ENCODE measurements at regions not wholly inside any gene's neighbourhood (a gene's known extent, or its start where the extent isn't known, plus 50 kb on each side); places are given as distances from the start of the nearest gene placed in this dataset.

DNA sequence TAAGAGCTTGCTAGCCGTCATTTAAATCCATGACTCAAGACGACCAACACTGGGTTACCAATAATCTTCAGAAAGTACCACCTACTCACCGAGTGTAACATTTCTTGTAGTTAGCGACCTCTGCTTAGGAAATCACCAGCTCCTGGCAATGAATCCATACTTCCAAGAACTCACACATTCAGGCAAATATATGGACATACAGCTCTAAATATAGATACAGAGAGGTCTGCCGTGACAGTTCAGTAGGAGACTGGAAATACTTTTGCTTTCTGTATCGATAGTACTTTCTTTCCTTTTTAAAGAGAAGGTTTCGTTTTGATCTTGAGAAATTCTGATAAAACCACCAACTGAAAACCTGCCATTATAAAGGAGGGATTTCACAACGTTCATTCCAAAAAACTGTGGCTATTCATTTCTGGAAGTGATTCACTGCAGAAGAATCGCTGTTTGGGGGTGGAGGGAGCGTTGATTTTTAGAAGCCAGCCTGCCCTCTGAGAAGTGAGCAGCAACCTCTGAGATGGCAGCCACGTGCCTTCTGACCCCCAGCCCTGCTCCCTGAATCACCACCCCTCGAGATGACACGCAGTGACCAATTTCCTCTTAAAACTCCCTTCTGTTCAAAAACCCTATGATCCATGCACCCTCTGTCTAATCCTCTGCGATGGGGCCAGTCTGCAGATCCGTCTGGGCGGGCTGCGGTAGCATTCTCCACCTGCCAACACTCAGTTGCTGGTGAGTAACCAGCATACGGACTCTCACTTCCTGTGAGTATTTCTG is 179.0 kb upstream of the KLF14 start:
- DNase-seq: no peak

DNA sequence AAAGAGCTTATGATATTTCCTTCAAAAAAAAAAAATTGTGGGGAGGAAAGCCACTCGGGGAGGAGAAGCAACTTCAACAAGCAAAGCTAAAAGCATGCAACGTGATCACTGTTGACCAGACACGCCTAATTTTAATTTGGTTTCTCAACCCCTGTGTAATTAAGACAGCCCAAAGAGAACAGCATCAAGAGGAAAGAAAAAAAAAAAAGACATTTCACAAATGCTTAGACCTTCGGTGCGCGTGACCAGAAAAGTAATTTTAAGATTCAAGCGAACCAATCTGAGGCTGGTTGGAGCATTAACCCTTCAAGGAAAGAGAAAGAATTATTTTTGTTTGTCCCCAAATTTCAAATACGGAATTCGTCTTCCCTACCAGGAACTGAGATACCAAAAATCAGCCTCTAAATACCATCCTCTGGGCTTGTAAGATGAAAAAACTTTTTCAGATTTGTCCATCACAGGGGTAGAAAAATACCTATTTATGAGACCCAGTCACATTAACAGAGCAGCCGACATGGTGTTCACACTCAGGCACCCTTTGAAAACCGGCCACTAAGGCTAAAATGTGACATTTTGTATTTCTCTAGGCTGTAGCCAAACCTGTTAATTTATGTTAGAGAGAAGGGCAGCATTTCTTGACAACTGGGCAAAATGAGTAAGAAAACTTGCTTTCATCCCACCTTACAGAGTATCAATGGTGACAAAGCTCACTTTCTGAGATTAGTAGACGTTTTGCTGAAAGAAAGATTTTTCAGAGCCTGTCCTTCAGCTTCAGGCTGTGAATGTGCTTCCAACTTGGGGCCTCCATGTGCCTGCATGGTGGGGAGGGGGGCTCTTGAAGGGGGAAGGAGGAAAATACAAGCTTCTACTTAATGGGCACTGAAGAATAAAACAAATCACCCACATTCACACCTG is 179.9 kb upstream of the KLF14 start:
- no peak for DNase-seq

DNA sequence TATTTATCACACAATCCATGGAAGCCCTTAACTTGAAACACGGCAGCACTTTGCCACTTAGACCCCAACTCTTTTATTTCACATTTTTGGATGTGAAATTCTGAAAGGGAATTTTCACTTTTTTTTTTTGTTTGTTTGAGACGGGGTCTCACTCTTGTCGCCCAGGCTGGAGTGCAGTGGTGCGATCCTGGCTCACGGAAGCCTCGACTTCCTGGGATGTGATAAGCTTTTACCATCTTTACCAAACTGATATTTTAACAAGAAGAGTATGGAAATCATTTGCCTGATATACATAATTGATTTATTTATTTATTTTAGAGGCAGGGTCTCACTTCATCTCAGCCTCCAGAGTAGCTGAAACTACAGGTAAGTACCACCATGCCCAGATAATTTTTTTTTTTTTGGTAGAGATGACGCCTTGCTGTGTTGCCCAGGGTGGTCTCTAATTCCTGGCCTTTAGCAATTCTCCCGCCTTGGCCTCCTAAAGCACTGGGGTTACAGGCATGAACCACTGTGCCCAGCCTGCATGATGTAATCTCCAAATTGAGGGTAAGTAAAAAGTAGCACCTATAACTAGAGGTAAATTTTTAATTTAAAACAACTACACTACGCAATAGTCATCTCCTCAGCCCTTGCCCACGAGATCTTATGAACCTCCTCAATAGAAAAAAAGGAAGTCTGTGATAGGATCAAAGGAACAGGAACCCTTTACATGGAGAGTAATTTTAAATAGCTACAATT is 180.7 kb upstream of the KLF14 start:
- no peak for DNase-seq

DNA sequence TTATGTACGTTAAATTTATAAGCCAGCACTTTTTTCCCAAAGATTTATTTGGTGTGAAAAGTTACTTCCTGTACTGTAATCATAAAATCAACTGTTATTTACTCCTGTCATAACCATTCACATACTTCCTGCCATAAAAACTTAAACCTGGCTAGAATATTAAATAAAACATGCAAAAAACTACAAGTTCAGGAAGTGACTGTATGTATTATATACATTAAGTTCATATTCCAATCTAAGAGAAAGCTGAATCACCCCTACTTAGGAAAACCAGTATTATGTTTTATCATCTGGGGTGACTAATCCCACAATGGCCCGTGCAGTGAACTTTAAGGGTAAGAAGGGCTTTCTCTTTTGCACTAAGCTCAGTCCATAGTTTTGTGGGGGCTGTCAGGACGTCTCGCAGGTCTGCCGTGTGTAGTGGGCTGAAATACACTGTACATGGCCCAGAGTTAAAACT is 183.7 kb upstream of the KLF14 start:
- no peak for DNase-seq

DNA sequence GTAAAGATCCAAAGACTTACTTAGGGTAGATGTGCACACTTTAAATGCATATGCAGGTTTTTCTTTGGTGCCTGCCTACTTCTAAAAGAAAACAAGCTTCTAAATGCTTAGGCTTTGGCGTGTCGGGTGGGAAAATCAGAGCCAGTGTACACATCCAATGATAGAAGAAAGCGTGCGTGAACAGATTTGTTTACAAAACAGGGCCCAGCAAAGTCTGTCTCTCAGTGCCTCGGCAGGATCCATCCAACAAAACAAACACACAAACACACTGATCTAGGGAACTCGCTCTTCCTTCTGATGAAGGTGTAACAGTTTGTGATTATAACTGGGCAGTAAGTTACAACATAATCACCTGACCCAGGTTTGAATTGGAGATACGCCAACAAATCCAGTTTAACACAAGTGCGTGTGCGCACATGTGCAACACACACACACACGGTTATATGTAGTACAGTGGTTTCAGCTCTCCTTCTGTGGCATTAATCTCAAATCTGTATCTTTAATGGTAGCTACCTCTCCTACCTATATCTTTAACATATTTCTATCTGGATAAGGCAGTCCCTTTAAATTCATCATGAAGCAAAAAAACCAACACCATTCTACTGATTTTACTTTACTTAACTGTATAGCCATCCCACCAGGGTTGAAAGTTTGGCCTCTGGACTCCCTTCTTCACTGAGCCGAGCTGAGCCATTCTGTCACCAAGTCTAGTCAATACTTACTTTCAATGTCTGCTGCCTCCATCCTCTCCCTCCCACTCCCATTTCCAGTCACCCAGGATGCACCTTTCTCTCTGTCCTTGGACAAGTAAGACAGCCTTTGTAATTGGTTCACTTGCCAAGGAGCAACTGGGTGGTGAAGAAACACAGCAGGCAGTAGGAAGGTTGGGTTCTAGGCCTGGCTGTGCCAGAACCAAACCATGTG is 184.4 kb upstream of the KLF14 start:
- DNase-seq: no peak

DNA sequence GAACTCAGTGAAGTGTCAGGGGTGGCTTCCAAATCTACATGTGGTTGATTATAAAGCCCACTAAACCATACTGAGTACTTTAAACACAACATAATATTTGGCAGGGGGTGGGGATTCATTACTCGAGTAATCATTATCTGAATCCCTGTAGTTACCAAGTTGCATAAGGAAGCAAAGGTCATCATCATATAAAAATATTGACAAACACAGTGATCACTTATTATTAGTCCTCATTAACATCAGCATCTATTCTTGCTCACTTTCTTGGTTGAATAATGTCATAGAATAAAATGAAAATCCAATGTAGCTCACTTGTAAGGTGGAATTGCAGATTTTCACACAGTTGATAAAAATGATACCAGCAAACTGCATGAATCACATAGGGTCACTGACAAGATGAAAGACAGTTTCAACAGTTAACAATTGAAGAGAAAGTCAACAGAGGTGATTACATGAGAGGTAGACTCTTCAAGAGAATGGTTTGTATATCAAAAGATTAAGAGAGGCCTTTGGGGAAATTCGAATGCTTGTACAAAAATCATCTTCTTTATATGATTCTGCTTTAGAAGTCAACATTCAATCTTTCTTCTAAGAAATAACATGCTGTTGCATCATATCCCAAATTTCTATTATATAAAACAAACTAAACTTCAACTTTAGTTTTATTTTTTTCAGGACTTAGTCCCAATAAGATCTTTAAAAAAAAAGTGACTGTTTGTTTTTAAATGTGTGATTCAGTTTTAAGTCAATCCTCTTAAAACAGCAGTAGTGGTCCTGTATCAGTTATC is 185.5 kb upstream of the KLF14 start:
- no peak for DNase-seq

DNA sequence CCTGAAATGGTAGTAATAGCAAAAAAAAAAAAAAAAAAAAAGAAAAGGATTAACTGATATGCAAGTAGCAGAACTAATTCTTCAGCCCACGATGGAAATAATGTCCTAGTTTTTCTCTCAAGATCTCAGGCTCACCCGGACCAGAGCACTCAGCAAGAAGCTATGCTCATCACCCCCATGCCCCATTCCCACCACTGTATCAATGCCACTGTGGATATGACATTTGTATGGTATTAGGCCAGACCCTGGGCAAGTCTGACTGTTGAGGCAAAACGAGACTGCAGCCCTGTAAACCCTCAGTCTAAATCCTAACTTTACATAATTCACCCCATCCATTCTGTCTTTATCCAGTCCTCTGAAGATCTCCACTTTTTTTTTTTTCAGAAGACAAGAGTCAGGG is 186.1 kb upstream of the KLF14 start:
- DNase-seq: no peak

DNA sequence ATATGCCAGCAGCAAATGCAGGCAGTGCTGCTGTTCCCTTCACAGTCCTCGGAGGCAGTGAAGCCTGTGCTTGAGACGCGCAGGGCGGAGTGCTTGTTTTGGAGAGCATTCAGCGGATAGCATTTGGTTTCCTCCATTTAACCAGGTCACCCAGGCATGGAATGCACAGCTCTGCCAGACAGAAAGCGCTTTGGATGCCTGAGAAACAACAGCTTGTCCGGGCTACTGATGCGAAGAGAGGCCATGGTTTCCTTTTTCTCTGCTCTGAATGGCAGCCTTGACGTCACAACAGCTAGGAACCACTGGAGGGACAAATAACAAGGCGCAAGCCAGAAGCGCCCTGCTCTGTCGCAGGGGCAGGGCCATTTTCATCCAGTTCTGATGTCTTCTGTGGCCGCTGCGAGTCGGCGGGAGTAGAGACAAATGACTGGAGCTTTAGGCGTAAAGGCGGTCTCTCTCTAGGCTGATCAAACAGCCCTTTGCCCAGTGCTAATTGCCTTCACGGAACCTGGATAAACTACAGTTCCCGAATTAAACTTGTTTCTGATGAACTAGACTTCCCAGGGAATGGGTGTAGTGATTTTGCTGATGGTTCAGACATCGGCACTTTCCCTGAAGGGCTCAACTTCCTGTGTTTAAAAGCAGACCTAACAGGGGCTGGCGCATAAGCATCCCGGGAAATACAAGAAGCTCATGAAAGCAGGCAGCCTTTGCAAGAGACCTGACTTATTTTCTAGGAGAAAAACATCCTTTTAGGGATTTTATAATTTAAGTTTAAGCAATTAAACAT is 187.6 kb upstream of the KLF14 start:
- no peak for DNase-seq

DNA sequence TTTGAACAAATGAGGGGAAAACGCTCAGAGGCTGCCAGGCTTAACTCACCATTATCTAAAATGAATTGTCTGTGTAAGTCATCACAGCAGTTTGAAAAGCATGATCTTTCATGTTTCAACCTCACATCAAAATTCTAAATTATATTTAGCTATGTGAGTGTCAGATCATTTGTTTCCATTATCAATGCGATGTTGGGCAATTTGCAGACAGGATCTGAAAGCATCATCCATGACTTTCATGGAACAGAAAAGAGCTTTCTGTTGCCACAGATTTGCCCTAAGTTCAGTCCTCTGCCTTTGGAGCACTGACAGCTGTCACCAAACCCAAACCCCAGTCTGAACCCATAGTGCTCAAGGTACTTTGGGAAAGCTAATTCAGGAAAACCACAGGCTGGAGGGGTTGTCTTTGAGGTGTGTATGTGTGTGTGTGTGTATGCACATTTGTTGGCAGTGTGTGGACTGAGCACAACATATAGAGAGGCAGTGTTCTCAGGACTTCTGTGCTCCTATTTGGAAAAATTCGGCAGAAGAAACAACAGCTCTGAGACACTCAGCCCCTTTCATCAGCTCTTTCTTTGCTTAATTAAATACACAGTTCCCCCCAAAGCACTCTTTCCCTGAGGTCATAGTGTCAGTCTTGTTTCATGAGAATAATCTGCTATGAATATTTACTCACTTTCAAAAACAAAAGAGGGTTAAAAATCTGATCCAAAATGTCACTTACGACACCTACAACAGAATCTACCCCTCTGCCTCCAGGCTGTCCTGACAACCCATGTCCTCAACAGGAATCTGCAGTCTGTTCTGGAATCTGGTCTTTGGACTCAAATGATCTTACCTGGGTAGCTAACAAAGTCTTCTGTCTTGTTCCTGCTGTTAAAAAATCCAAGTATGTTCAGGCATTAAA is 188.5 kb upstream of the KLF14 start:
- DNase-seq: no peak

DNA sequence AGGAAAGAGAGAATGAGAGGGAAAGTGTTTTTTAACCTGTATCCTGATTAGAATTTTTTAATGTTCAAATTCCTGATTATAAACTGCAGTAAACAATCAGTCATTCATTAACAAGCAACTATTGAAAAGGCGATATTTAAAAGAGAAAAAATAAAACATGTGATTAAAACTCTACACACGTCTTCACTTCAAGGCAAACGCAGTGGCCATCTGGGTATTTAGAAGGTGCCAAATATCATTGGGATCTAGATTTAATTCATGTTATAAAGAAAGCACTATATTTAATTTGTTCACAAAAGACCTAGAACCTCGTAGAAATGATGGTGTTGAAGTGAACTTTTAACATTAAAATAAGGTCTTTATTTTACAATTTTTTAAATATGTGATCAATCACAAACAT is 189.4 kb upstream of the KLF14 start:
- no peak for DNase-seq

DNA sequence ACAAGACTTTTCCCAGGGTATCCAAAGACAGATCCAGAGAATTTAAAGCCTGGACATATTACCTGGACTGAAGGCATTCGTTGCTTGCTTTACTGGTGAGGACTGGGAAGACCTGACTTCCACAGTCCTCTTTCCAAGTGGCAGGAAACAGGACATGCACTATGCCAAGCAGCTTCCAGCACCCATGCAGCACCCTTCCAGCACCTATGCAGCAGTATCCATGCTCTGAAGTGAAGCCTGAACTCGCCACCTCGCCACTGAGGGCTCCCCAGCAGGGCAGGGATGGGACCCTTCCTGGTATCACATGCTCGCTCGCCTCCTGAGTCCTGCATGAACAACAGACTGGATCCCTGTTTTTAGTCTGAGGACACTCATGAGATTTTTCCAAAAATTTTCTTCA is 189.9 kb upstream of the KLF14 start:
- no peak for DNase-seq

DNA sequence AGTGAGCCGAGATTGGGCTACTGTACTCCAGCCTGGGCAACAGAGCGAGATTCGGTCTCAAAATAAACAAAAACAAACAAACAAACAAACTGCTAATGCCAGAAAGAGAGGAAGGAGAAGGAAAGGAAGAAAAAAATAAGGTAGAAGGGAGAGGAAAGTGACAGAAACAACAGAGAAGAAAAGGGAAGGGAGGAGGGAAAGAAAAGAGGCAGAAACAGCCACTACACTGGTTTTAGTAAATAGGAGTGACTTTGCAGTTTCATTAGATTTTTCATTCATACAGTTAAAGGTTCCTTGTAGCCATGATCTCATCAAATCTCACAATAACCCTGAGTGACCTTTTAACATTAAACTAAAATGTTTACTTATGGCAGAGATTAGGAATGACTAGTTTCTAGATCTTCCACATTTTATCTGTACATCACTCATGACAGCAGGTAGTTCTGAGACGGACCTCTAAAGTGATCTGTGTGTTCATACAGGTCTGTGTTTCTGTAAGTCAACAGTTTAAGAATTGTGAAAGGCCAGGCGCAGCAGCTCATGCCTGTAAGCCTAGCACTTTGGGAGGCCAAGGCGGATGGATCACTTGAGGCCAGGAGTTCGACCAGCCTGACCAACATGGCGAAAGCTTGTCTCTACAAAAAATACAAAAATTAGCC is 191.3 kb upstream of the KLF14 start:
- DNase-seq: no peak

DNA sequence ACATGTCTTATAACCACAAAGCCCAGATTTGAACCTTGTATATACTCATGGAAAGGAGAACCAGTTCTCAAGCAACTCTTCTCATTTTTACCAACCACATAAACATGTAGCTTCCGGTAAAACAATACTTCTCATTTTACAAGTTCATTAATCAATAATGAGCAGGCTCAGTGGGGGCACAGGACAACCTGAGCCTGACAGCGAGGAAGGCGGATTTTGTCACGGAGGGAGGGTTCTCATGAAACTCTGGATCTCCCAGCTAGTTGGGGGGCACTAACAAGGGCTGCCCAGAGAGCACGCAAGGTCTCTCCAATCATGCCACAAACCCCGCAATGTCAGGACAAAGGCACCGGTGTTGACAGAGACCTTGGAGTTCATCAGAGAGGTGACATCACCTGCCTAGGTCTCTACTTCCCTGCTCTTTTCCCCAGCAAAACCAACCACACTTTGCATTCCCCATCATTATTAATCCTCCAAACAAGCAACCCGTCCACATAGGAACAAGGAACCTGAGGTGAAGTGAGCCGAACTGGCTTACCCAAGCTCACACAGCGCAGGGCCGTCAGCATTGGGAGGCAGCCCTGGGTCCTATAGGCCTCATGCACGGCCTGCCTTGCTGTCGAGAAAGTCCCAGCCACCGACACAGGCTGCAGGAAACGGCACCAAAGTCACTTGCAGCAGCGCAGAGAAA is 192.1 kb upstream of the KLF14 start:
- DNase-seq: no peak

DNA sequence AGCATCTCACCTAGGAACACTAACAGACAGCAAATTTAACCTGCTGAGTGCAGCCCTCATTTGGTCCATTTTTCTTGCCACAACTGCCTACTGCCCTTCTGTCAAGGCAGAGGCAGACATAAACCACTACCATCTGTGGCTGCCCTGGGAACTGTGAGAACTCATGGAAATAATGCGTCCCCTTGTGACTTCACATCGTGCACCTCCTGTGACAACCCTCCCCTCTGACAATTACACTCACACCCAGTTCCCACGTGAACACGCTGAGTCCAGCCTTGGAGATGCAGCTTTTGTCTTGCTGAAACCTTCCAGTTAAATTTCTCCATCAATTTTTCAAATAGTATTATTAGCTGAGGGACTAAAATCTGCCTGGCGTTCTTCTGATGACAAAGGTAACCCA is 193.1 kb upstream of the KLF14 start:
- DNase-seq: no peak

DNA sequence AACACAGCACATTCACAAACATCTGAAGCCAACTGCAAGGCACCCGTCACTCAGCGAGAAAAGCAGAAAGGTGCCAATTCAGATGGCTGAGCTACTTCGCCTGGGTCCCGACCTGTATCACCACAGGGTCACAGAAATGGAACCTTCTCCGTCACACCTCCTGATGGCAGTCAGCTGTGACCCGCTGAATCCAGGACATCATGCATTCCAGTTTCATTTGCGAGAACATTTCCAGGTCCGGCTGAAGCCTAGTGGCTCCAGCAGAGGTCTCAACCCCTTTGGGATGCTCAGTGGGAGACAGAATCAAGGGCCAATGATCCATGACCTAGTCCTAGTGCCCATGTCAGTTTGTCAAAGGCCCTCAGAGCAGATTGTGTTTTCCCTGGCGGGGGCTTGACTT is 193.6 kb upstream of the KLF14 start:
- no peak for DNase-seq

DNA sequence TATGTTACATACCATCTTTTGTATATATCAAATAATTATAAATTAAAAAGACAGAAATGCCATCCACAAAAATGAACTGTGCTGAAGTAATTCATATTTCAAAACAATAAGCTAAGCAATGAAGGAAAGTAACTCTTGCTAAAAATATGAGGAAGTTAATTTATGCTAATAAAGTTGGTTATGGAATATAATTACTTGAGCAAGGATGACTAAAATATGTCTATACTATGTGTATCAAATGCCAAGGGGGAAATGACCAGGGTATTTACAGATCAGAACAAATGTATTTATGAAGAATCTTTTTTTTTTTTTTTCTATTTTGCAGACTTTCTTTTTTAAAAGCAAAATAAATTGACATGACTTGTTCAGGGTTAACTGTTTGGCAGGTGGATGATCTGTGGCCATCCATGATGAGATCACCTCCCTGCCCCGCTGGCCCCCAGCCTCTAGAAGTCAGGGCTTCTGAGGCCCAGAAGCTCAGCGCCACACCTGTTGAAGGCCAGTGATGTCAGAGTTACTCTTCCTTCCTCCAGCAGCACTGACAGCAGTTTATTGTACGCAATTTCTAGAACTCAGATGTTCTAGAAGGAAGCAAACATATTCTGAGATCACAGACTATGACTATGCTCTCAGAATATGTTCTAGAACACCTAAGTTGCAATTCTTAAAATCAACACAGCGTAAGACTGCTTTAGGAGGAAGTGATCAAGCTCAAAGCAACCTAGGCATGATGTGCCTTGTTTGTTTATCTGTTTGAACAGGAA is 196.1 kb upstream of the KLF14 start:
- DNase-seq: no peak

DNA sequence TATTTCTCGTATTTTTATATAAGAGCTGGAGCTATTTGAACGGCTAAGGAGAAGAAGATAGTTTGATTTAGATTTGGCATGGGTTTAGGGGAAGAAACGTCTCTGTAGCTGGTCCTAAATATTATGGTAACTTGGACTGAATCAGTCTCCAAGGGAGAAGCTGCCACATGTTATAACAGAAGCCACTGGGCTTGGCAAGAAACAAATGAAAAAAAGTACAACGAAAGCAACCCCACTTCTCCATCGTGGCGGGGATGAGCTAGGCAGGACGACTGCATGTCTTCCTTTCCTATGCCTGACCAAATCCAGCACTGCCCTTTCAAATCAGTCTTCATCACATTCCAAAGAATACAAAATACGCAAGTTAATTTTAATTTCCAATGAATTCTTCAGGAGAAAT is 196.7 kb upstream of the KLF14 start:
- no peak for DNase-seq

DNA sequence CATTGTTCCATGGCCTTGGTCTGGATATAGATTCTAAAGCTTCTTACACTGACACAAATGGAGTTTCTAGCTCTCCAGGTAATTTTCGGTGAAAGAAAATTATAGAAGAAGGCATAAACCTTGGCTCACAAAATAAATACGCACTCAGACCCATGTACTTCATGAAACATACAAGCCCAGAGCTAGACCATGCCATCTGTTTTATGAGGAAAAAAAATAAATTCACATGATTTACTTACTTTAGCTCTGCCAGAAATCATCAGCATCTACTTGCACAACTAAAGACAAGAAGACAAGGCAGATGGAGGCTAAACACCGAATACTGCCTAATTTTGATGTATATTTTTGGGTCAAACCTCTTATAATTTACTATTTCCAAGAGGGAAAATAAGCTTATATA is 197.4 kb upstream of the KLF14 start:
- no peak for DNase-seq

All from NCI-H146 (cell line).